ENCODE measurements at regions not wholly inside any gene's neighbourhood (a gene's known extent, or its start where the extent isn't known, plus 50 kb on each side); places are given as distances from the start of the nearest gene placed in this dataset.

DNA sequence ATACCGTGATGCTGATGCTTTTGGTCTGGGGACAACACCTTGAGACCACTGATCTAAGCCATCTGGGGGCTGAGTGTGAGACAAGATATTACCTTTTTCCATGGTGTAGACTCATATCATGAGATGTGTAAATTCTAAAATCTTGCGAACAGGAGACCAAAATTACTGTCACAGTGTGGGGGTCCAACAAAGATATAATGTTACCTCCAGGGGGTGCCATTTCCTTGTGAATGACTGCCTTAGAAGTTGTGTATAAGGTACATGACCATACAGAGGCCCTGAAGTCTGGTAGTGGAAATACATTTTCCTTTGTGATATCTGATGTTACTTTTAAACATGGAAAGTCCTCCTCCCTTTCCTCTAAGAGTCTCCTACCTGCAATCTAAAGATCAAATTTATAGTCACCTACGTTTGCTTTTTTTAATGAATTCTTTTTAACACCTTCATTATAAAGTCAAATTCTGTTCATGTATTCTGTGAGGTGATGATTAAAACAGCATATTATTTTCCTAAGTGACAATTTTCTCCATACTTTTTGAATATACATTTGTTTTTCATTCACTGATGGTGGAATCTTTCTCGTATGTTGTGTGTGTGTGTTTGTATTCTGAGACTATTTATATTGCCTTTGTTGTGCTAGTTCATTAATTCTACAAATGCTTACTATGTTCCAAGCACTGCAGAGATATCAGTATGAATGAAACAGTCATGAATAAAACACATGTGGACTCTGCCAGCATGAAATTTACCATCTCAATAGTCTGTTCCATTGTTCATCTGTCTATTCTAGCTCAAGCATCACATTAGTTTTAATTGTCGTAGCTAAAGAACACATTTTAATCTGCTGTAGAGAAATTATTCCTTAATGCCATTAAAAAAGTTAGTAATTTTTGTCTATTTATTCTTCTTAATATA, 113.7 kb downstream of the RFC3 start:
- H3K9me2 ChIP-seq (replicated peaks; ENCODE audit: low read depth, low read length) = no peaks in the 10 kb centered on the region
- H3F3A ChIP-seq (ENCODE audit: low read depth) = no peaks in the 10 kb centered on the region
- H3K79me2 ChIP-seq (ENCODE audit: insufficient read depth, low read length) = no peaks in the 10 kb centered on the region
- H3K9ac ChIP-seq (ENCODE audit: low read depth, low read length, poor library complexity, severe bottlenecking) = no peak overlapping the region
- H3K4me1 ChIP-seq (ENCODE audit: insufficient read depth, low read length, poor library complexity, severe bottlenecking) = no peaks in the 10 kb centered on the region
- H2AFZ ChIP-seq (ENCODE audit: low read length) = no peak overlapping the region
- TF ChIP-seq EZH2phosphoT487 (IDR thresholded peaks at IDR 0.05; ENCODE audit: borderline replicate concordance) = no peak
- TF ChIP-seq CTCF (conservative IDR thresholded peaks at IDR 0.05; ENCODE audit: low read length) = peak; percentile 69
- no peaks in the 10 kb centered on the region for H3K9me3 ChIP-seq (ENCODE audit: insufficient read depth, low read depth, low read length)
- H3K4me3 ChIP-seq (ENCODE audit: low read length, poor library complexity, severe bottlenecking) = no peak overlapping the region
- no peaks in the 10 kb centered on the region for H4K20me1 ChIP-seq (ENCODE audit: insufficient read depth, low read length, poor library complexity, severe bottlenecking)
- H3K36me3 ChIP-seq (ENCODE audit: insufficient read depth, low read length) = no peaks in the 10 kb centered on the region
- no peak overlapping the region for H3K4me2 ChIP-seq (ENCODE audit: low read depth, low read length, poor library complexity, severe bottlenecking)
- H3K27me3 ChIP-seq (ENCODE audit: insufficient read depth, low read length, poor library complexity, severe bottlenecking) = no peaks in the 10 kb centered on the region

DNA sequence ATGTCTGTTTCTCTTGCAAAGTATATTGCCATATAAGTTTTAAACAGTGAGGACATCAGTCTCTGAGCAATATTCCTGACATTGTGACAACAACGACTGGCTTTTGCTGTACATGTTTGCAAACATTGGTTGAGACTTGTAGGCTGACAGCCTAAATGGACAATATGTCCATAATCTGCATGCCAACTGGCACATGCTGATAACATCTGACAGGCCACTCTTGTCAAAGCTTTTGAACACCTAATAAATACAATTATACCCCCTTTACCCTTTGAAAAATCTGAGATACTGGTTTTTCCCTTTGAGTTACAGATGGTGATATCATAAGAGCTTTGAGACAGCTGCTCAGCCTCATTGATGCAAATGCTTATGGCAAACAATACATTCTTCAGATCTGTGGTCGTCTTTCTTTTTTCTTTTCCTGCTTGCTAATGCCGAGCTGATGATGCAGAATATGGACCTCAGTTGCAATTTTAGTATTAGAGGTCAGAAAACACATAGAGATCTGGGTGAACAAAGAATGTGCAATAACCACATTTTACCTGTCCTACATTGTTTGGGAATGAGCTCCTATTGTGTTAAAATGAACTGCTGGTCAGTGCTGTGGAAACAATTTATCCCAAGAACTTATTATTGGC, 114.9 kb downstream of the RFC3 start:
- TF ChIP-seq CTCF (conservative IDR thresholded peaks at IDR 0.05; ENCODE audit: low read length) = no peak
- no peak for TF ChIP-seq EZH2phosphoT487 (IDR thresholded peaks at IDR 0.05; ENCODE audit: borderline replicate concordance)
- Histone ChIP-seq H3K9me2 (replicated peaks; ENCODE audit: low read depth, low read length) (no peaks in the 10 kb centered on the region), H3K4me2 (ENCODE audit: low read depth, low read length, poor library complexity, severe bottlenecking) (no peak overlapping the region), H3K27me3 (ENCODE audit: insufficient read depth, low read length, poor library complexity, severe bottlenecking) (no peaks in the 10 kb centered on the region), H3K9ac (ENCODE audit: low read depth, low read length, poor library complexity, severe bottlenecking) (no peak overlapping the region), H3K36me3 (ENCODE audit: insufficient read depth, low read length) (no peaks in the 10 kb centered on the region), H3K4me3 (ENCODE audit: low read length, poor library complexity, severe bottlenecking) (no peak overlapping the region), H3K79me2 (ENCODE audit: insufficient read depth, low read length) (no peaks in the 10 kb centered on the region), H2AFZ (ENCODE audit: low read length) (no peak overlapping the region), H3F3A (ENCODE audit: low read depth) (no peaks in the 10 kb centered on the region), H4K20me1 (ENCODE audit: insufficient read depth, low read length, poor library complexity, severe bottlenecking) (no peaks in the 10 kb centered on the region), H3K9me3 (ENCODE audit: insufficient read depth, low read depth, low read length) (no peaks in the 10 kb centered on the region), H3K4me1 (ENCODE audit: insufficient read depth, low read length, poor library complexity, severe bottlenecking) (no peaks in the 10 kb centered on the region)

- TF ChIP-seq EZH2phosphoT487 (IDR thresholded peaks at IDR 0.05; ENCODE audit: borderline replicate concordance) = no peak
- no peak for TF ChIP-seq CTCF (conservative IDR thresholded peaks at IDR 0.05; ENCODE audit: low read length)
- Histone ChIP-seq H3K4me1 (ENCODE audit: insufficient read depth, low read length, poor library complexity, severe bottlenecking) (no peaks in the 10 kb centered on the region), H3K4me3 (ENCODE audit: low read length, poor library complexity, severe bottlenecking) (no peak overlapping the region), H2AFZ (ENCODE audit: low read length) (no peak overlapping the region), H3K36me3 (ENCODE audit: insufficient read depth, low read length) (no peaks in the 10 kb centered on the region), H4K20me1 (ENCODE audit: insufficient read depth, low read length, poor library complexity, severe bottlenecking) (no peaks in the 10 kb centered on the region), H3K27me3 (ENCODE audit: insufficient read depth, low read length, poor library complexity, severe bottlenecking) (no peaks in the 10 kb centered on the region), H3K79me2 (ENCODE audit: insufficient read depth, low read length) (no peaks in the 10 kb centered on the region), H3K9ac (ENCODE audit: low read depth, low read length, poor library complexity, severe bottlenecking) (no peak overlapping the region), H3F3A (ENCODE audit: low read depth) (no peaks in the 10 kb centered on the region), H3K4me2 (ENCODE audit: low read depth, low read length, poor library complexity, severe bottlenecking) (no peak overlapping the region), H3K9me2 (replicated peaks; ENCODE audit: low read depth, low read length) (no peaks in the 10 kb centered on the region), H3K9me3 (ENCODE audit: insufficient read depth, low read depth, low read length) (no peaks in the 10 kb centered on the region)
These were observed 115.9 kb downstream of the RFC3 start for GRCh38 chr13:33933810-33934209.
